22Rv1 (cell line): ENCODE measurements at regions not wholly inside any gene's neighbourhood (a gene's known extent, or its start where the extent isn't known, plus 50 kb on each side); places are given as distances from the start of the nearest gene placed in this dataset.

ENCODE experiments used
- H3K27ac ChIP-seq: fragments of 450-650 bp; 2 replicates; pipeline ENCODE4 v1.5.1; 2017
- ZFX ChIP-seq: fragments of 450-650 bp; IDR thresholded peaks from 2 replicates; pipeline ENCODE4 v1.6.1; 2017; ENCODE audit warnings: antibody characterized with exemption, borderline replicate concordance
- TF ChIP-seq, protein P1 (sequence below): fragments of 450-650 bp; IDR thresholded peaks from 2 replicates; pipeline ENCODE4 v1.5.1; 2017; ENCODE audit warnings: mild to moderate bottlenecking

DNA sequence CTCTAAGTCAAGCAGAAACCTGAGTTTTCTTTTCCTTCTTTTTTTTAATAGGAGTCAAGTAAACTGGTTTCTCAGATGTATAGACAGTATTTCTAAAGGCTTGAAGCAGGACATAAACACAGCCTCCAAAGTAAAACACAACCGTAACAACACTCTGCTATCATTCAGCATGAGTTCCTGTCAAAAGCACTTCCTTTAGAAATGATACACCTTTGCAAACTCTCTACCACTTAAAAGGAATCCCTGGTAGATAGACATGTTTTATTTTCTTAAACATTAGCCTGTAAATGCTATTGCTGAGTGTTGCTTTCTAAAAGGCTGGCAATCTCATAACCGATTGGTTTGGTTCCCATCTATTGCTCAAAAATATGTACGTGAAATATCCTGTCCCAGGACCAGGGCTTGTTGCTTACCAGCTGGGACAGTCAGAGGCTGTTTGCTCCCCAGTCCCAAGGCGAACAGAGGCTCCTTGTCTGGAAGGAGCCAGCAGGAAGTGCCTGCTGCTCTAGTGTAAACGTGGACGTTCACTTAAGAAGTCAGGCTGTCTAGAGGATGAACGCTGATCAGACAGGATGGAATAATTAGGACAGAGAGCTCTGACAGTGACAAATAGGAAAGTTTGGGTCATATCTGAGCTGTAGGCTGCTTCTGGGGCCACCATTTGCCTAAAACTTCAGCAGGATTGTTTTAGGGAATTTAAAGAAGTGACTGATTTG lies 173.9 kb upstream of the KLF3 start:
- no peak overlapping the region for H3K27ac ChIP-seq
- TF ChIP-seq ZFX: no peak
- TF ChIP-seq, protein P1, sequence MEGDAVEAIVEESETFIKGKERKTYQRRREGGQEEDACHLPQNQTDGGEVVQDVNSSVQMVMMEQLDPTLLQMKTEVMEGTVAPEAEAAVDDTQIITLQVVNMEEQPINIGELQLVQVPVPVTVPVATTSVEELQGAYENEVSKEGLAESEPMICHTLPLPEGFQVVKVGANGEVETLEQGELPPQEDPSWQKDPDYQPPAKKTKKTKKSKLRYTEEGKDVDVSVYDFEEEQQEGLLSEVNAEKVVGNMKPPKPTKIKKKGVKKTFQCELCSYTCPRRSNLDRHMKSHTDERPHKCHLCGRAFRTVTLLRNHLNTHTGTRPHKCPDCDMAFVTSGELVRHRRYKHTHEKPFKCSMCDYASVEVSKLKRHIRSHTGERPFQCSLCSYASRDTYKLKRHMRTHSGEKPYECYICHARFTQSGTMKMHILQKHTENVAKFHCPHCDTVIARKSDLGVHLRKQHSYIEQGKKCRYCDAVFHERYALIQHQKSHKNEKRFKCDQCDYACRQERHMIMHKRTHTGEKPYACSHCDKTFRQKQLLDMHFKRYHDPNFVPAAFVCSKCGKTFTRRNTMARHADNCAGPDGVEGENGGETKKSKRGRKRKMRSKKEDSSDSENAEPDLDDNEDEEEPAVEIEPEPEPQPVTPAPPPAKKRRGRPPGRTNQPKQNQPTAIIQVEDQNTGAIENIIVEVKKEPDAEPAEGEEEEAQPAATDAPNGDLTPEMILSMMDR: no peak

DNA sequence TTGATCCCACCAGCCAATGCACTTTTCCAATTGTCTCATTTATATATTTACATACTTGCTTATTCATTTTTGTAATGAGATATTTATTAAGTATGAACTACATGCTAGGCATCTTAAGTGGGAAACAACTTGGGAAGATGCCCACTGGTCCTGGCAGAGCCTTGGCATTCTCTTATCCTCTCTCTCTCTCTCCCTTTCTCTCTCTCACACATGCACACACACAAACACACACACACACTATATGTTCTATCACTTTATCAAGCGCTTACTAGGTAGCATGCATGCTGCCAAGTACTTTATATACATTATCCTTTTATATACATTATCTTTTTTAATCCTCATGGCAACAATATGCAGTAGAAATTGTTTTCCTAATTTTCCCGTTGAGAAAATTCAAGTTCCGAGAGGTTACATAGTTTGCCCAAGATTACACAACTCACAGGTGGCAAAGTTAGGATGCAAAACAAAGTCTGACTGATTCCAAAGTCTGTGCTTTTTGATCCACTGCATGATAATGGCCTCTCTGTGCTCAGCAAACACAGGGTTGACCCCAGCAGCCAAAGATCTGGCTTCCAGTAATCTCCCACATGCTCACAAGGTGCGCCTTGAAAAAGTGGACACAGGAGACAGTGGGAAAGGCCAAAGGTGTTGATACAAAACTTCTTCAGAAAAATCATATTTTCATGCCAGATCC lies 173.1 kb upstream of the KLF3 start:
- TF ChIP-seq, protein P1: no peak
- TF ChIP-seq ZFX: no peak
- H3K27ac ChIP-seq: no peak overlapping the region

DNA sequence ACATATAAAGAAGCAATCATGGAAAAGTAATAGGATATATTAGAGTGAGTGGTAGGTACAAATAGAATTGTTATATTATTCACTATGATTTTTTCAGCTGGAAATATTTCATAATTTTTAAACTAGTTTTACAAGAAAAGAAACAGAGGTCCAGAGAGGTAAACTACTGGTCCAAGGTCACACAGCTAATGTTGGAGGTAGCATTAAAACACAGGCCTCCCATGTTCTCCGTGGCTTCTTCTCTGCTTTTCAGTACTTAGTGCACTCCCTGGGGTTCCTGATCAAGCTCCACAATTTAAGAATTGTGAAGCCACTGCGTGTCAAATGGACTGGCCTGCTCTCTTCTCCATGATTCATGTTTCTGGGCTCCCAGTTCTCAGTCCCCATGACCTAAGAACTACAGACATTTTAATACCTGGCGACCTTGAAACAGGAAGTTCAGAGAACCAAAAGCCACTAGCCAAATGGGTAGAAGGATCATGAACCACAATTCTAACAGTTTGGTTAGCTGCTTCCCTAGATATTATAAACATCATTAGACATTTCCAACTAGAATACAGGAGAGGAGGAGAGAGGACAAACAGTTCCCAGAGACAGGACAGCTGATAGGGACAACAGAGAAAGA lies 172.0 kb upstream of the KLF3 start:
- no peak overlapping the region for H3K27ac ChIP-seq
- TF ChIP-seq, protein P1: no peak
- TF ChIP-seq ZFX: no peak

DNA sequence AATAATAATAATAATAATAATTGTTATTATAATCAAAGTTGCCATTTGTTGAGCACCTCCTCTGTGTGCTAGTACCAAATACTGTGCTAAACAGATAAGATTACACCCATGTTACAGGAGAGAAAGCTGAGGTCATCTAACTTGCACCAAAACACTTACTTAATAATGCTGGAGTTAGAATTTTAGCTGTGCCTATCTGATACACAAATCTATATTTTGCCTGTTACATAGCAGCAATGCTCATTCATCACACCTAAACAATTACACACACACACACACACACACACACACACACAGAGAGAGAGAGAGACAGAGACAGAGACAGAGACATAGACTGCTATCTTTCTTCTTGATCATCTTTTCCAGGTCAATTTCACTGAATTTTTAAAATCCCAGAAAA lies 170.9 kb upstream of the KLF3 start:
- TF ChIP-seq, protein P1: no peak
- no peak for TF ChIP-seq ZFX
- H3K27ac ChIP-seq: no peak overlapping the region

DNA sequence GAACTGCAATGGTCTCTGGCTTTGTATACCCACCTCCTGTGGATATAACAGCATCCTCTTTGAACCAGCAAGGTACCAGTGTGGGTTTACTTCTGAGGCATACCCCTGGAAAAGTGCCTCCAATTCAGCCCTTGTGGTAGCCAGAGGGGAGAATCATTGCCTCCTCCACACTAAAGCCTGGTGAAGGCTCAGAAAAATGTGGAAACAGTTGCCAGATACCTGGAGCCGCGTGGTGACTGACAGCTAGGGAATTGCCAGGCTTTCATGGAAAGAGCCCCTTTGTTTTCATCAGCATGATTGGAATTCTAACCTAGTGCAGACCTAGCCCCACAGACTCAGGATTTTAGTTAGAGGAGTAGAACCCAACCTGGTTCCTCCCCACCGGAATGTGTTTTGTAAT lies 168.6 kb upstream of the KLF3 start:
- TF ChIP-seq ZFX: no peak
- TF ChIP-seq, protein P1: no peak
- no peak overlapping the region for H3K27ac ChIP-seq

DNA sequence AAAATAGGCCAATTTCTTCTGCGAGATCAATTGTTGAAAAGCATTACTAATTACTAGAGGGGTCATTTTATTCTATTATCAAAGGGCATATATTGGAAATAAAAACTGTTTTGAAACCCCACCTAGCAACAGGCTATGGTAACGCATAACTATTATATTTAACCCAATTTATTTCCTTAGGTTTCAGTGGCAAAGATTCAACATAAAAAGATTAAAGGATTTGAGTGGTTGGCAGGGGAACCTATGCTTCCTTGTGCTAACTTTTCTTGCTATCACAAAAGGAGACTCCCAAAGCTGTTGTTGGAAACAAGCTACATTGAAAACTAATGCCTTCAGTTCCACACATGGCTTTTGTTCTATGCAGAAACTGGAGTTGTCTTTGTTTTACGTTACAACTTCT lies 166.9 kb upstream of the KLF3 start:
- no peak overlapping the region for H3K27ac ChIP-seq
- TF ChIP-seq, protein P1: no peak
- TF ChIP-seq ZFX: no peak

DNA sequence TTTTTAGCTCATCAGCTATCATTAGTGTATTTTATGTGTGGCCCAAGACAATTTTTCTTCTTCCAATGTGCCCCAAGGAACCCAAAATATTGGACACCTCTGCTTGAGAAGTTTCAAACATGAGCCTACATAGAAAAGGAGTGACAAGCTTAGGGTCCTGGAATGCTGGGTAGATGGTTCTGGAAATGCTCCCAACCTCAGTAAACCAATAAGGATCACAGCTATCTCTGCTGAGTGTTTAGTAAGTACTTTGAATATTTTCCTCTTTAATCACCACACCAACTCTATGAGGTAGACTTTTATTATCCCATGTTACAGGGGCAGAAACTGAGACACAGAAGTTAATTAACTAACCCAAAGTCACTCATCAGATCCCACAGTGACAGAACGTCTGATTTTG lies 164.9 kb upstream of the KLF3 start:
- TF ChIP-seq, protein P1: no peak
- TF ChIP-seq ZFX: no peak

More for the DNA sequence above, 164.9 kb upstream of the KLF3 start:
- no peak overlapping the region for H3K27ac ChIP-seq
